ENCODE measurements at regions not wholly inside any gene's neighbourhood (a gene's known extent, or its start where the extent isn't known, plus 50 kb on each side); places are given as distances from the start of the nearest gene placed in this dataset.

DNA sequence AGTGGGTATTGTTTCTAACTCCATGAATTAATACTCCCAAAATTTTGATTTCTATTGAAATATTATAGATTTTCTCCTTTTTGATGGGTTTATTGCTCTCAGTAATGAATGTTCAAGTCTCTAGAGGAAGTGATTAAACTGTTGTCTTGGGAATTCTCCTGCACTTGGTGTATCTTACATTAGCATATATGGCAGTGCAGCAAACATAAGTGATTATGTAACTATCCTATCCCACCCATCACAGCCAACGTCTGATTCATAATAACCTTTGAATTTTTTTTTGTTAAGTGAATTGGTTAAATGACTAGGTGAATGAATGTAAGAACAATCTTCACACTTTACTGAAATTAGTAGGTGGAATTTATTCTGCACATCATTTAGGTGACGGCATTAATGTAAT lies 483.7 kb downstream of the TAF11L14 start:
- TF ChIP-seq EZH2phosphoT487 (IDR thresholded peaks at IDR 0.05; ENCODE audit: insufficient read depth, low read depth) (no peak), EZH2 (IDR thresholded peaks at IDR 0.05; ENCODE audit: insufficient read depth, poor library complexity, severe bottlenecking) (no peak)
- Histone ChIP-seq H3K4me2 (ENCODE audit: unreplicated experiment) (no peak overlapping the region), H3K9ac (no peak overlapping the region), H3K4me1 (ENCODE audit: insufficient read depth) (no peaks in the 10 kb centered on the region), H4K20me1 (ENCODE audit: insufficient read depth) (no peaks in the 10 kb centered on the region), H3F3A (ENCODE audit: insufficient read depth) (no peaks in the 10 kb centered on the region), H3K27ac (no peak overlapping the region), H2AFZ (no peak overlapping the region), H3K36me3 (ENCODE audit: low read depth) (no peaks in the 10 kb centered on the region), H3K4me3 (no peak overlapping the region), H3K27me3 (replicated peaks; ENCODE audit: insufficient read depth) (no peaks in the 10 kb centered on the region), H3K9me2 (ENCODE audit: insufficient read depth) (no peaks in the 10 kb centered on the region), H3K9me3 (ENCODE audit: low read depth) (no peaks in the 10 kb centered on the region), H3K79me2 (ENCODE audit: insufficient read depth) (no peaks in the 10 kb centered on the region)
- WGBS, 2 experiments (ENCODE audit: low coverage in 1 of 2, low lambda C conversion rate in 2 of 2, missing lambda C conversion rate in 2 of 2), result 36 to 42% methylated on average over 2 of the region's 2 CpGs
- DNase-seq, result no peak
- in situ Hi-C loops (cut with MboI), result loop anchor here (25.0 kb wide), 1 partner anchor 906 kb away; the partner anchor contains the start of gene BASP1

DNA sequence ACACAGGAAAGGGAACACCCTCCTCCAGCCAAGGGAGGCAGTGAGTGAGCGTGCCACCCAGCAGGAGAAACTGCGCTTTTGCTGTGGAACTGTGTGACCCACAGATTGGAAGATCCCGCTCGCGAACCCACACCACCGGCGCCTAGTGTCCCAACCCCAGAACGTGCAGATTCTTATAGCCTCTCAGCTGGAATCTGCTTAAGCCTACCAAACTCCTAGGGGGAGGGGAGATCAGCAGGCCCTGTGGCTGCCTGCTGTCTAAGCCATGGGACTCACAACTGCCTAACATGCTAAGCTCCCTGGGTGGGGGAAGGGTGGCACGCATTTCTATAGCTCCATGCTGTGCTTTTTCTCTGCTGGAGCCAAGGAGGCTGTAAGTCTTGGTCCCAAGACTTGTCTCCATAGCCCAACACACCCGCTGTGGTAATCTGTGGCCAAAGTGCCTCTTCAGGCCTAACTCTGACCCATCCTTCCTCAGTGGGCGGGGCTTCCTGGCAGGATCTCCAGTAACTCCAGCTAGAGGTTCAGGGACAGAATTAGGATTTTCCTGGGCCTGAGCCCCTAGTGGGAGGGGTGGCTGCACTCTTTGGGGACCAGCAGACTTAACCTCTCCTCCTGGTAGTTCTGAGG lies 485.0 kb downstream of the TAF11L14 start:
- DNase-seq, result no peak
- Histone ChIP-seq H3K4me3 (no peak overlapping the region), H3K27me3 (replicated peaks; ENCODE audit: insufficient read depth) (no peaks in the 10 kb centered on the region), H3K9me2 (ENCODE audit: insufficient read depth) (no peaks in the 10 kb centered on the region), H3K9me3 (ENCODE audit: low read depth) (no peaks in the 10 kb centered on the region), H3K36me3 (ENCODE audit: low read depth) (no peaks in the 10 kb centered on the region), H2AFZ (no peak overlapping the region), H3K79me2 (ENCODE audit: insufficient read depth) (no peaks in the 10 kb centered on the region), H3F3A (ENCODE audit: insufficient read depth) (no peaks in the 10 kb centered on the region), H4K20me1 (ENCODE audit: insufficient read depth) (no peaks in the 10 kb centered on the region), H3K27ac (no peak overlapping the region), H3K4me2 (ENCODE audit: unreplicated experiment) (no peak overlapping the region), H3K4me1 (ENCODE audit: insufficient read depth) (no peaks in the 10 kb centered on the region), H3K9ac (no peak overlapping the region)
- no peak for TF ChIP-seq EZH2 (IDR thresholded peaks at IDR 0.05; ENCODE audit: insufficient read depth, poor library complexity, severe bottlenecking)
- no peak for TF ChIP-seq EZH2phosphoT487 (IDR thresholded peaks at IDR 0.05; ENCODE audit: insufficient read depth, low read depth)
- in situ Hi-C loops (cut with MboI), result loop anchor here (25.0 kb wide), 1 partner anchor 907 kb away; the partner anchor contains the start of gene BASP1
- 58 to 64% methylated on average over 11 of the region's 11 CpGs for WGBS, 2 experiments (ENCODE audit: low coverage in 1 of 2, low lambda C conversion rate in 2 of 2, missing lambda C conversion rate in 2 of 2)

DNA sequence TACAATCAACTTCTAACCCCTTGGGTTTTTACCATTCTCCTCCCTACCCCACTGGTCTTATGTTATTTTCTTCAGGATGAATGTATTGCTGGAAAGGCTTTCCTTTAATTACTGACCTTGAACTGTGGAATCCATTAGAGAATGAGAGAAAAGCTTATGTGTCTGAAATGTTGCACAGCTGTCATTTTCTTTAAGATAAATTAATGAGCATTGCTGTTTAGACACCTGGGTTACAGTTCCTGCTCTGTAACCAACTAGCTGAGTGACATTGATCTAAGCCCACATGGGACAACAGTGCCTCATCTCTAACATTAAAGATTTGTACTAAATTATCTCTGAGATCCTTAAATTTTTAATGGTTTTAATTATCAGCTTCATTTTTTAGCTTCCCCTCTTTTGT lies 507.0 kb downstream of the TAF11L14 start:
- H3K9ac ChIP-seq, result no peak overlapping the region
- no peak overlapping the region for H3K27ac ChIP-seq
- no peaks in the 10 kb centered on the region for H3K4me1 ChIP-seq (ENCODE audit: insufficient read depth)
- H3K9me3 ChIP-seq (ENCODE audit: low read depth), result no peaks in the 10 kb centered on the region
- DNase-seq, result no peak
- TF ChIP-seq EZH2 (IDR thresholded peaks at IDR 0.05; ENCODE audit: insufficient read depth, poor library complexity, severe bottlenecking) (no peak), EZH2phosphoT487 (IDR thresholded peaks at IDR 0.05; ENCODE audit: insufficient read depth, low read depth) (no peak)
- H4K20me1 ChIP-seq (ENCODE audit: insufficient read depth), result no peaks in the 10 kb centered on the region
- no peaks in the 10 kb centered on the region for H3K79me2 ChIP-seq (ENCODE audit: insufficient read depth)
- H3F3A ChIP-seq (ENCODE audit: insufficient read depth), result no peaks in the 10 kb centered on the region
- H3K9me2 ChIP-seq (ENCODE audit: insufficient read depth), result no peaks in the 10 kb centered on the region
- in situ Hi-C loops (cut with MboI), result no loop called here
- H3K36me3 ChIP-seq (ENCODE audit: low read depth), result no peaks in the 10 kb centered on the region
- H2AFZ ChIP-seq, result no peak overlapping the region
- H3K4me2 ChIP-seq (ENCODE audit: unreplicated experiment), result no peak overlapping the region
- H3K4me3 ChIP-seq, result no peak overlapping the region
- H3K27me3 ChIP-seq (replicated peaks; ENCODE audit: insufficient read depth), result no peaks in the 10 kb centered on the region

DNA sequence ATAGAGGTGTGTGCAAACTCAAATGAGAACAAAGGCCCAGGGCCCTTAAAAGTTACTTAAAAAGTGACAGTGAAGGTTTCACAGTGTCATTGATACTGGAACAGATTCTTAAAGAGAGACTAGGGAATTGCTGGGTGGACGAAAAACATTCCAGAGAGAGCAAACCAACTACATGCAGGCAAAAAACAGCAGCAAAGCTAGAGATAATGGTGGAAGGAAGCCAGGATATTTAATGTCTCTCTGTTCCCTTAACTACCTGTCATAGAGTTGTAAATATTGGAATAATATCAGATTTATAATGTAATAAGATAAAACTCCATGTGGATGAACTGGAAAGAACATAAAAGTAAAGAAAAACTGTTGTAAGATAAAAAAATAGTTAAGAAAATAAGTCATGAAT lies 508.6 kb downstream of the TAF11L14 start:
- no peaks in the 10 kb centered on the region for H3K9me2 ChIP-seq (ENCODE audit: insufficient read depth)
- in situ Hi-C loops (cut with MboI), result no loop called here
- no peaks in the 10 kb centered on the region for H3F3A ChIP-seq (ENCODE audit: insufficient read depth)
- no peak overlapping the region for H3K4me3 ChIP-seq
- H3K27ac ChIP-seq, result no peak overlapping the region
- no peak overlapping the region for H2AFZ ChIP-seq
- DNase-seq, result no peak
- TF ChIP-seq EZH2phosphoT487 (IDR thresholded peaks at IDR 0.05; ENCODE audit: insufficient read depth, low read depth), result no peak
- no peak for TF ChIP-seq EZH2 (IDR thresholded peaks at IDR 0.05; ENCODE audit: insufficient read depth, poor library complexity, severe bottlenecking)
- no peaks in the 10 kb centered on the region for H3K79me2 ChIP-seq (ENCODE audit: insufficient read depth)
- no peak overlapping the region for H3K4me2 ChIP-seq (ENCODE audit: unreplicated experiment)
- H4K20me1 ChIP-seq (ENCODE audit: insufficient read depth), result no peaks in the 10 kb centered on the region
- no peaks in the 10 kb centered on the region for H3K27me3 ChIP-seq (replicated peaks; ENCODE audit: insufficient read depth)
- no peaks in the 10 kb centered on the region for H3K9me3 ChIP-seq (ENCODE audit: low read depth)
- WGBS, 2 experiments (ENCODE audit: low coverage in 1 of 2, low lambda C conversion rate in 2 of 2, missing lambda C conversion rate in 2 of 2), result 0% methylated on average over 1 of the region's 1 CpG
- H3K9ac ChIP-seq, result no peak overlapping the region
- no peaks in the 10 kb centered on the region for H3K36me3 ChIP-seq (ENCODE audit: low read depth)
- no peaks in the 10 kb centered on the region for H3K4me1 ChIP-seq (ENCODE audit: insufficient read depth)

DNA sequence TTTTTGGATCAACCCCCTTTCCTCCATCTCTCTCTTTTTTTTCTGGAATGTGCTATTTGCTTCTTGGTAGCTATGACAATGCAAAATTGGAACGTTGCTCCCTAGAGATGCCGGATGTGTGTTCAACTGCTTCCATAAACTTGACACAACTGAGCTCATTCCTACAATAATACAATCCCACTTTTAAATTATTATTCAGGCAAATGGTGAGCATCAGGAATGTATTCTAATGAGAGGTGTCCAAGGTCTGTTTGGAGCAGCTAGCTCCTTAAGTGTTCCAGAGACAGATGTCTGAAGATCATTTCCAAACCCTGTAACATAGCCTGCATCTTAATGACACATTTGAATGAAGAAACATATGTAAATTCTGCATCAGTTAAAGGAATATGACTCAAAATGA lies 518.4 kb downstream of the TAF11L14 start:
- Histone ChIP-seq H3K36me3 (ENCODE audit: low read depth) (no peaks in the 10 kb centered on the region), H3K79me2 (ENCODE audit: insufficient read depth) (no peaks in the 10 kb centered on the region), H3K4me2 (ENCODE audit: unreplicated experiment) (no peak overlapping the region), H3K4me3 (no peak overlapping the region), H3K9me3 (ENCODE audit: low read depth) (no peaks in the 10 kb centered on the region), H3K9me2 (ENCODE audit: insufficient read depth) (no peaks in the 10 kb centered on the region), H3K9ac (no peak overlapping the region), H3F3A (ENCODE audit: insufficient read depth) (no peaks in the 10 kb centered on the region), H4K20me1 (ENCODE audit: insufficient read depth) (no peaks in the 10 kb centered on the region), H3K27me3 (replicated peaks; ENCODE audit: insufficient read depth) (no peaks in the 10 kb centered on the region), H2AFZ (no peak overlapping the region), H3K4me1 (ENCODE audit: insufficient read depth) (no peaks in the 10 kb centered on the region), H3K27ac (no peak overlapping the region)
- in situ Hi-C loops (cut with MboI), result no loop called here
- 3 to 4% methylated on average over 2 of the region's 2 CpGs for WGBS, 2 experiments (ENCODE audit: low coverage in 1 of 2, low lambda C conversion rate in 2 of 2, missing lambda C conversion rate in 2 of 2)
- DNase-seq, result no peak
- TF ChIP-seq EZH2 (IDR thresholded peaks at IDR 0.05; ENCODE audit: insufficient read depth, poor library complexity, severe bottlenecking), result no peak
- TF ChIP-seq EZH2phosphoT487 (IDR thresholded peaks at IDR 0.05; ENCODE audit: insufficient read depth, low read depth), result no peak
